Endothelial cell of umbilical vein (primary cell): ENCODE measurements at regions not wholly inside any gene's neighbourhood (a gene's known extent, or its start where the extent isn't known, plus 50 kb on each side); places are given as distances from the start of the nearest gene placed in this dataset.

Experiments used
- BruUV-seq: library from RNA; stranded (reverse); fragments of 400-500 nt; replicated peaks from 2 replicates; lab custom pipeline; 2021; lab: Mats Ljungman, UMichigan
- CTCF ChIA-PET: fragments of 300-600, 350-600 bp; sonication (Branson Sonifier 250); formaldehyde crosslinking; loops from one replicate; lab custom pipeline; 2021; ENCODE audit warnings: antibody characterized with exemption, inconsistent platforms; lab: Charles Lee
- POLR2A ChIA-PET: fragments of 300-600, 350-600 bp; sonication (Branson Sonifier 250); formaldehyde crosslinking; loops from one replicate; lab custom pipeline; 2021; ENCODE audit warnings: antibody characterized with exemption, inconsistent platforms; lab: Charles Lee
- DNase-seq: peaks from one replicate; pipeline ENCODE4 v3.0.0-alpha.2; 2011; ENCODE audit warnings: low read depth, low spot score
- FAIRE-seq: peaks from 2 replicates; lab custom pipeline; 2011; peaks lifted over from hg19 to GRCh38; lab: Jason Lieb, UNC
- H2AFZ ChIP-seq: 2 replicates; pipeline ENCODE4 v1.6.0; 2012; ENCODE audit warnings: low read depth, low read length, control low read depth, inconsistent platforms
- H3K27ac ChIP-seq: 2 replicates; pipeline ENCODE4 v1.5.1; 2011; ENCODE audit warnings: low read depth, mild to moderate bottlenecking, control low read depth, low read length, moderate library complexity; ENCODE audit not compliant: insufficient read depth
- H3K27me3 ChIP-seq, 2 experiments: 2 replicates each; pipeline versions ENCODE4 v1.6.0 to v1.6.1; 2011; ENCODE audit warnings: low read length in 2 of 2, mixed read lengths in 1 of 2; ENCODE audit not compliant: control insufficient read depth in 2 of 2, insufficient read depth in 2 of 2
- H3K36me3 ChIP-seq, 2 experiments: 2 replicates in 1 of 2; 3 replicates in 1 of 2; pipeline ENCODE4 v1.5.1; 2011; ENCODE audit warnings: low read length in 2 of 2, mild to moderate bottlenecking in 1 of 2, moderate library complexity in 1 of 2; ENCODE audit not compliant: control insufficient read depth in 2 of 2, insufficient read depth in 2 of 2; ENCODE audit errors: extremely low read depth in 1 of 2
- H3K4me1 ChIP-seq: 3 replicates; pipeline ENCODE4 v1.5.1; 2011; ENCODE audit warnings: mild to moderate bottlenecking, low read length; ENCODE audit not compliant: control insufficient read depth, insufficient read depth; ENCODE audit errors: extremely low read depth
- H3K4me2 ChIP-seq: 2 replicates; pipeline ENCODE4 v1.6.1; 2011; ENCODE audit warnings: low read length, control low read depth, mixed read lengths; ENCODE audit not compliant: insufficient read depth
- H3K4me3 ChIP-seq, 3 experiments: fragments of 200-600 bp in 1 of 3; sonication (generic), shearing (Covaris generic) in 1 of 3; replicated peaks in 1 of 3; 2 replicates each; pipeline ENCODE4 v1.5.1; 2011 to 2016; ENCODE audit warnings: control low read depth in 3 of 3, low read length in 3 of 3, mild to moderate bottlenecking in 2 of 3, inconsistent platforms in 1 of 3, low read depth in 1 of 3, moderate library complexity in 1 of 3; ENCODE audit not compliant: insufficient read depth in 1 of 3
- H3K79me2 ChIP-seq: 2 replicates; pipeline ENCODE4 v1.6.0; 2012; ENCODE audit warnings: low read length, inconsistent platforms; ENCODE audit not compliant: control insufficient read depth, insufficient read depth
- H3K9ac ChIP-seq: replicated peaks from 2 replicates; pipeline ENCODE3; 2011; ENCODE audit warnings: low read length, control low read depth; ENCODE audit not compliant: insufficient read depth; ENCODE audit errors: extremely low read depth
- H3K9me1 ChIP-seq: replicated peaks from 3 replicates; pipeline ENCODE4 v1.6.0; 2011; ENCODE audit warnings: mild to moderate bottlenecking, low read length; ENCODE audit not compliant: control insufficient read depth, insufficient read depth; ENCODE audit errors: extremely low read depth
- H3K9me3 ChIP-seq: replicated peaks from 2 replicates; pipeline ENCODE4 v1.5.1; 2012; ENCODE audit warnings: low read length, inconsistent platforms; ENCODE audit not compliant: control insufficient read depth, insufficient read depth
- H4K20me1 ChIP-seq: replicated peaks from 2 replicates; pipeline ENCODE3; 2011; ENCODE audit warnings: mild to moderate bottlenecking, low read length; ENCODE audit not compliant: control insufficient read depth, insufficient read depth; ENCODE audit errors: extremely low read depth
- EZH2 ChIP-seq: IDR thresholded peaks from 2 replicates; pipeline ENCODE4 v1.6.1; 2012; ENCODE audit warnings: borderline replicate concordance, low read depth, mild to moderate bottlenecking, moderate library complexity, low read length, inconsistent platforms; ENCODE audit not compliant: severe bottlenecking
- FOS ChIP-seq: IDR thresholded peaks from 2 replicates; pipeline ENCODE4 v1.6.1; 2011; ENCODE audit warnings: mild to moderate bottlenecking, low read length, moderate library complexity, borderline replicate concordance; ENCODE audit not compliant: insufficient read depth
- GATA2 ChIP-seq: IDR thresholded peaks from 2 replicates; pipeline ENCODE4 v1.7.0; 2011; ENCODE audit warnings: low read depth, mild to moderate bottlenecking, moderate library complexity, mixed read lengths, low read length; ENCODE audit not compliant: insufficient read length, insufficient read depth
- JUN ChIP-seq: IDR thresholded peaks from 2 replicates; pipeline ENCODE4 v1.6.1; 2011; ENCODE audit warnings: borderline replicate concordance, low read depth; ENCODE audit not compliant: insufficient read length, insufficient read depth
- MYC ChIP-seq: IDR thresholded peaks from one replicate; pipeline ENCODE4 v1.6.1; 2011; ENCODE audit warnings: mild to moderate bottlenecking, low read depth, low read length
- POLR2A ChIP-seq: IDR thresholded peaks from 2 replicates; pipeline ENCODE4 v1.6.1; 2012; ENCODE audit warnings: low read depth, mild to moderate bottlenecking, control low read depth, low read length
- POLR2AphosphoS5 ChIP-seq: IDR thresholded peaks from 2 replicates; pipeline ENCODE4 v1.6.1; 2012; ENCODE audit warnings: low read depth, mild to moderate bottlenecking, control low read depth, low read length, moderate library complexity; ENCODE audit not compliant: insufficient read depth
- dilution Hi-C: fragments of 300-500 bp; cut with MboI; formaldehyde crosslinking; loops from one replicate; pipeline ENCODE4 v1.15.0; 2019; ENCODE audit warnings: low sequenced_read_pairs; ENCODE audit not compliant: extremely low pct_ligation_motif_present
- intact Hi-C: fragments of 100-400 bp; cut with micrococcal nuclease; formaldehyde crosslinking; loops from one replicate; pipeline ENCODE4 v1.10.0; 2022
- TF ChIP-seq, protein P1 (sequence below): IDR thresholded peaks from 2 replicates; pipeline ENCODE4 v1.6.1; 2011; ENCODE audit not compliant: insufficient read depth, insufficient read length
- TF ChIP-seq, protein P2 (sequence below), 2 donors: IDR thresholded peaks; 1 replicate in 1 of 2; 2 replicates in 1 of 2; pipeline ENCODE4 v1.5.1; 2011; ENCODE audit warnings: low read length in 2 of 2, mild to moderate bottlenecking in 2 of 2, moderate library complexity in 2 of 2, control low read depth in 1 of 2, inconsistent platforms in 1 of 2, low read depth in 1 of 2; ENCODE audit not compliant: insufficient read depth in 1 of 2; ENCODE audit errors: extremely low read depth in 1 of 2

DNA sequence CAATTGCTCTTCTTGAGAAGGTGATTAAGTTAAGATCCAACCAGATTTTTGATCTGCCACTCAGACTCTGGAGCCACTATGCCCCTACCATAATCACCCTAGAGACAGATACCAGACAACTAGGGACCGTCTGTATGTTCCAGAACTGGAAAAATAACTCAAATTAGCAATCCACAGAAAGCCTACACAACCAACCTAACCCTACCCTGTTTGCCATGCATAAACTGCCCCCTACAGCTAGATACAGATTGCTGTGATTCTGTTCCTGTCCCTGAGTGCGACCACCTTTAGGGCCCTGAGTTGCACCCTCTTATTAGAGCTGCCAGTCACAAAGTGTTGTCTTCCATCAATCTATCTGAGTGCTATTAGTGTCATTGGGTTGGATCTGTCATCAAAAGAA lies 929.8 kb upstream of the SLITRK1 start:
- BruUV-seq: no TSS peak
- Histone ChIP-seq H3K4me2 (no peak overlapping the region), H3K9me1 (no peaks in the 10 kb centered on the region), H3K9ac (no peak overlapping the region), H3K27me3 (no peaks in the 10 kb centered on the region), H3K9me3 (peaks cover 3% of the 10 kb centered on the region), H2AFZ (no peak overlapping the region), H3K27ac (no peak overlapping the region), H3K79me2 (no peaks in the 10 kb centered on the region), H3K36me3 (no peaks in the 10 kb centered on the region), H3K4me1 (no peaks in the 10 kb centered on the region), H4K20me1 (no peaks in the 10 kb centered on the region), H3K4me3 (no peak overlapping the region)
- FAIRE-seq (no peak), DNase-seq (no peak)
- CTCF ChIA-PET: no interaction called here
- TF ChIP-seq, protein P1, sequence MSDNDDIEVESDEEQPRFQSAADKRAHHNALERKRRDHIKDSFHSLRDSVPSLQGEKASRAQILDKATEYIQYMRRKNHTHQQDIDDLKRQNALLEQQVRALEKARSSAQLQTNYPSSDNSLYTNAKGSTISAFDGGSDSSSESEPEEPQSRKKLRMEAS: no peak
- TF ChIP-seq, protein P2, sequence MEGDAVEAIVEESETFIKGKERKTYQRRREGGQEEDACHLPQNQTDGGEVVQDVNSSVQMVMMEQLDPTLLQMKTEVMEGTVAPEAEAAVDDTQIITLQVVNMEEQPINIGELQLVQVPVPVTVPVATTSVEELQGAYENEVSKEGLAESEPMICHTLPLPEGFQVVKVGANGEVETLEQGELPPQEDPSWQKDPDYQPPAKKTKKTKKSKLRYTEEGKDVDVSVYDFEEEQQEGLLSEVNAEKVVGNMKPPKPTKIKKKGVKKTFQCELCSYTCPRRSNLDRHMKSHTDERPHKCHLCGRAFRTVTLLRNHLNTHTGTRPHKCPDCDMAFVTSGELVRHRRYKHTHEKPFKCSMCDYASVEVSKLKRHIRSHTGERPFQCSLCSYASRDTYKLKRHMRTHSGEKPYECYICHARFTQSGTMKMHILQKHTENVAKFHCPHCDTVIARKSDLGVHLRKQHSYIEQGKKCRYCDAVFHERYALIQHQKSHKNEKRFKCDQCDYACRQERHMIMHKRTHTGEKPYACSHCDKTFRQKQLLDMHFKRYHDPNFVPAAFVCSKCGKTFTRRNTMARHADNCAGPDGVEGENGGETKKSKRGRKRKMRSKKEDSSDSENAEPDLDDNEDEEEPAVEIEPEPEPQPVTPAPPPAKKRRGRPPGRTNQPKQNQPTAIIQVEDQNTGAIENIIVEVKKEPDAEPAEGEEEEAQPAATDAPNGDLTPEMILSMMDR (IDR thresholded peaks at IDR 0.05; ENCODE audit: extremely low read depth in 1 of 2, insufficient read depth in 1 of 2, low read depth in 1 of 2, low read length in 2 of 2): no peak
- TF ChIP-seq EZH2 (no peak), POLR2AphosphoS5 (no peak), FOS (no peak), GATA2 (no peak), JUN (no peak), MYC (no peak), POLR2A (no peak)
- POLR2A ChIA-PET: no interaction called here
- dilution Hi-C loops (no loop called here), intact Hi-C loops (no loop called here)
